ENCODE measurements at regions not wholly inside any gene's neighbourhood (a gene's known extent, or its start where the extent isn't known, plus 50 kb on each side); places are given as distances from the start of the nearest gene placed in this dataset.

- no peaks in the 10 kb centered on the region for H3F3A ChIP-seq (ENCODE audit: control insufficient read depth, insufficient read depth)
- H3K9me3 ChIP-seq (ENCODE audit: control insufficient read depth, insufficient read depth, low read length): no peaks in the 10 kb centered on the region
- H3K4me3 ChIP-seq (ENCODE audit: low read length): no peak overlapping the region
- no peak overlapping the region for H3K27ac ChIP-seq (ENCODE audit: low read depth, low read length)
- no peaks in the 10 kb centered on the region for H3K4me1 ChIP-seq (ENCODE audit: control insufficient read depth, low read length)
- TF ChIP-seq CTCF (IDR thresholded peaks at IDR 0.05; ENCODE audit: low read depth, low read length, poor library complexity, severe bottlenecking) (no peak), EZH2phosphoT487 (IDR thresholded peaks at IDR 0.05; ENCODE audit: borderline replicate concordance, low read length) (no peak)
- H3K9me2 ChIP-seq (replicated peaks; ENCODE audit: control insufficient read depth, low read length): no peaks in the 10 kb centered on the region
- H3K36me3 ChIP-seq (ENCODE audit: control insufficient read depth, low read length): no peaks in the 10 kb centered on the region
- H4K20me1 ChIP-seq (ENCODE audit: control insufficient read depth, insufficient read depth, low read depth, low read length): no peaks in the 10 kb centered on the region
- H3K79me2 ChIP-seq (ENCODE audit: control insufficient read depth, low read length): no peaks in the 10 kb centered on the region
- H3K4me2 ChIP-seq (ENCODE audit: low read length): no peak overlapping the region
- no peaks in the 10 kb centered on the region for H3K27me3 ChIP-seq (ENCODE audit: control insufficient read depth, low read length)
Observed at GRCh38 chr12:58270966-58271705, 329.8 kb downstream of the ATP23 start.

- Histone ChIP-seq H3K27me3 (ENCODE audit: control insufficient read depth, low read length) (no peaks in the 10 kb centered on the region), H3F3A (ENCODE audit: control insufficient read depth, insufficient read depth) (no peaks in the 10 kb centered on the region), H3K79me2 (ENCODE audit: control insufficient read depth, low read length) (no peaks in the 10 kb centered on the region), H3K4me1 (ENCODE audit: control insufficient read depth, low read length) (no peaks in the 10 kb centered on the region), H3K9me3 (ENCODE audit: control insufficient read depth, insufficient read depth, low read length) (no peaks in the 10 kb centered on the region), H3K4me3 (ENCODE audit: low read length) (no peak overlapping the region), H4K20me1 (ENCODE audit: control insufficient read depth, insufficient read depth, low read depth, low read length) (no peaks in the 10 kb centered on the region), H3K36me3 (ENCODE audit: control insufficient read depth, low read length) (no peaks in the 10 kb centered on the region), H3K4me2 (ENCODE audit: low read length) (no peak overlapping the region), H3K9me2 (replicated peaks; ENCODE audit: control insufficient read depth, low read length) (no peaks in the 10 kb centered on the region), H3K27ac (ENCODE audit: low read depth, low read length) (no peak overlapping the region)
- TF ChIP-seq EZH2phosphoT487 (IDR thresholded peaks at IDR 0.05; ENCODE audit: borderline replicate concordance, low read length) (no peak), CTCF (IDR thresholded peaks at IDR 0.05; ENCODE audit: low read depth, low read length, poor library complexity, severe bottlenecking) (no peak)
Observed at GRCh38 chr12:58272461-58272860, 331.1 kb downstream of the ATP23 start.

- Histone ChIP-seq H3K9me3 (ENCODE audit: control insufficient read depth, insufficient read depth, low read length) (no peaks in the 10 kb centered on the region), H3K4me1 (ENCODE audit: control insufficient read depth, low read length) (no peaks in the 10 kb centered on the region), H3K36me3 (ENCODE audit: control insufficient read depth, low read length) (no peaks in the 10 kb centered on the region), H3K79me2 (ENCODE audit: control insufficient read depth, low read length) (no peaks in the 10 kb centered on the region), H3F3A (ENCODE audit: control insufficient read depth, insufficient read depth) (no peaks in the 10 kb centered on the region), H3K9me2 (replicated peaks; ENCODE audit: control insufficient read depth, low read length) (no peaks in the 10 kb centered on the region), H3K27ac (ENCODE audit: low read depth, low read length) (no peak overlapping the region), H4K20me1 (ENCODE audit: control insufficient read depth, insufficient read depth, low read depth, low read length) (no peaks in the 10 kb centered on the region), H3K4me3 (ENCODE audit: low read length) (no peak overlapping the region), H3K4me2 (ENCODE audit: low read length) (no peak overlapping the region), H3K27me3 (ENCODE audit: control insufficient read depth, low read length) (no peaks in the 10 kb centered on the region)
- TF ChIP-seq EZH2phosphoT487 (IDR thresholded peaks at IDR 0.05; ENCODE audit: borderline replicate concordance, low read length) (no peak), CTCF (IDR thresholded peaks at IDR 0.05; ENCODE audit: low read depth, low read length, poor library complexity, severe bottlenecking) (no peak)
Observed at GRCh38 chr12:58277231-58277630, 335.9 kb downstream of the ATP23 start.

Measured in DOHH2 (cell line).